ENCODE measurements at regions not wholly inside any gene's neighbourhood (a gene's known extent, or its start where the extent isn't known, plus 50 kb on each side); places are given as distances from the start of the nearest gene placed in this dataset.

- Mint-ChIP-seq H3K9me3 (peaks cover 0 to 14% (median 4%) of the 10 kb centered on the region in 7 donors), H3K4me1 (peaks cover 24% of the 10 kb centered on the region), H3K4me3 (peak overlapping the region in 1 of 2 donors; percentile 81), H3K27ac (no peak overlapping the region), H3K36me3 (no peaks in the 10 kb centered on the region), H3K27me3 (ENCODE audit: low read depth in 3 of 3) (peaks cover 54 to 63% (median 61%) of the 10 kb centered on the region in 3 donors)
- Histone ChIP-seq H3K27me3 (ENCODE audit: control insufficient read depth in 2 of 2, insufficient read depth in 2 of 2, low read length in 2 of 2) (peaks cover 37 to 45% of the 10 kb centered on the region in 2 donors), H3K27ac (ENCODE audit: low read depth in 1 of 2, low read length in 2 of 2) (no peak overlapping the region), H3K36me3 (replicated peaks in 1 of 2; ENCODE audit: control insufficient read depth in 1 of 2, insufficient read depth in 2 of 2, low read length in 2 of 2) (no peaks in the 10 kb centered on the region), H3K79me2 (ENCODE audit: insufficient read depth, low read length) (no peaks in the 10 kb centered on the region), H3K9me3 (replicated peaks in 1 of 2; ENCODE audit: control insufficient read depth in 1 of 2, insufficient read depth in 1 of 2, low read length in 2 of 2) (peaks cover 0 to 5% of the 10 kb centered on the region in 2 donors), H2AFZ (ENCODE audit: insufficient read depth, low read depth, low read length, poor library complexity, severe bottlenecking) (no peak overlapping the region), H3K4me2 (replicated peaks; ENCODE audit: extremely low read depth, low read length, poor library complexity, severe bottlenecking) (no peak overlapping the region), H3K4me1 (ENCODE audit: control insufficient read depth in 1 of 2, insufficient read depth in 2 of 2, low read length in 2 of 2) (peaks cover 16 to 29% of the 10 kb centered on the region in 2 donors), H3K9ac (ENCODE audit: insufficient read depth, low read length, poor library complexity, severe bottlenecking) (no peak overlapping the region), H4K20me1 (ENCODE audit: insufficient read depth, low read length) (no peaks in the 10 kb centered on the region), H3K4me3 (replicated peaks in 1 of 3; ENCODE audit: low read depth in 2 of 3, low read length in 3 of 3) (no peak overlapping the region)
- intact Hi-C loops (cut with micrococcal nuclease) = no loop called here
- no peak for DNase-seq
- 83% methylated on average over 3 of the region's 9 CpGs for WGBS (ENCODE audit: insufficient coverage)
- TF ChIP-seq, protein P1, sequence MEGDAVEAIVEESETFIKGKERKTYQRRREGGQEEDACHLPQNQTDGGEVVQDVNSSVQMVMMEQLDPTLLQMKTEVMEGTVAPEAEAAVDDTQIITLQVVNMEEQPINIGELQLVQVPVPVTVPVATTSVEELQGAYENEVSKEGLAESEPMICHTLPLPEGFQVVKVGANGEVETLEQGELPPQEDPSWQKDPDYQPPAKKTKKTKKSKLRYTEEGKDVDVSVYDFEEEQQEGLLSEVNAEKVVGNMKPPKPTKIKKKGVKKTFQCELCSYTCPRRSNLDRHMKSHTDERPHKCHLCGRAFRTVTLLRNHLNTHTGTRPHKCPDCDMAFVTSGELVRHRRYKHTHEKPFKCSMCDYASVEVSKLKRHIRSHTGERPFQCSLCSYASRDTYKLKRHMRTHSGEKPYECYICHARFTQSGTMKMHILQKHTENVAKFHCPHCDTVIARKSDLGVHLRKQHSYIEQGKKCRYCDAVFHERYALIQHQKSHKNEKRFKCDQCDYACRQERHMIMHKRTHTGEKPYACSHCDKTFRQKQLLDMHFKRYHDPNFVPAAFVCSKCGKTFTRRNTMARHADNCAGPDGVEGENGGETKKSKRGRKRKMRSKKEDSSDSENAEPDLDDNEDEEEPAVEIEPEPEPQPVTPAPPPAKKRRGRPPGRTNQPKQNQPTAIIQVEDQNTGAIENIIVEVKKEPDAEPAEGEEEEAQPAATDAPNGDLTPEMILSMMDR (IDR thresholded peaks at IDR 0.05) = no peak
These were observed 103.7 kb upstream of the SOD1 start for GRCh38 chr21:31555741-31556191.

- H3K9me3 ChIP-seq (replicated peaks in 1 of 2; ENCODE audit: control insufficient read depth in 1 of 2, insufficient read depth in 1 of 2, low read length in 2 of 2) = peaks cover 0 to 5% of the 10 kb centered on the region in 2 donors
- peaks cover 0 to 8% (median 1%) of the 10 kb centered on the region in 7 donors for H3K9me3 Mint-ChIP-seq
- no peak overlapping the region for H2AFZ ChIP-seq (ENCODE audit: insufficient read depth, low read depth, low read length, poor library complexity, severe bottlenecking)
- H3K36me3 ChIP-seq (replicated peaks in 1 of 2; ENCODE audit: control insufficient read depth in 1 of 2, insufficient read depth in 2 of 2, low read length in 2 of 2) = no peaks in the 10 kb centered on the region
- H3K4me3 Mint-ChIP-seq = no peak overlapping the region
- no peak overlapping the region for H3K9ac ChIP-seq (ENCODE audit: insufficient read depth, low read length, poor library complexity, severe bottlenecking)
- TF ChIP-seq, protein P1 (IDR thresholded peaks at IDR 0.05) = no peak
- H3K27ac Mint-ChIP-seq = peak overlapping the region in 1 of 7 donors; percentile 46
- H3K4me1 ChIP-seq (ENCODE audit: control insufficient read depth in 1 of 2, insufficient read depth in 2 of 2, low read length in 2 of 2) = peaks cover 11 to 23% of the 10 kb centered on the region in 2 donors
- H3K4me2 ChIP-seq (replicated peaks; ENCODE audit: extremely low read depth, low read length, poor library complexity, severe bottlenecking) = no peak overlapping the region
- no peaks in the 10 kb centered on the region for H3K36me3 Mint-ChIP-seq
- intact Hi-C loops (cut with micrococcal nuclease) = no loop called here
- no peak overlapping the region for H3K27ac ChIP-seq (ENCODE audit: low read depth in 1 of 2, low read length in 2 of 2)
- no peaks in the 10 kb centered on the region for H4K20me1 ChIP-seq (ENCODE audit: insufficient read depth, low read length)
- H3K27me3 ChIP-seq (ENCODE audit: control insufficient read depth in 2 of 2, insufficient read depth in 2 of 2, low read length in 2 of 2) = peaks cover 29 to 33% of the 10 kb centered on the region in 2 donors
- peaks cover 17% of the 10 kb centered on the region for H3K4me1 Mint-ChIP-seq
- no peaks in the 10 kb centered on the region for H3K79me2 ChIP-seq (ENCODE audit: insufficient read depth, low read length)
- no peak for DNase-seq
- H3K27me3 Mint-ChIP-seq (ENCODE audit: low read depth in 3 of 3) = peaks cover 44 to 51% (median 50%) of the 10 kb centered on the region in 3 donors
- WGBS (ENCODE audit: insufficient coverage) = 53% methylated on average over 3 of the region's 7 CpGs
- H3K4me3 ChIP-seq (replicated peaks in 1 of 3; ENCODE audit: low read depth in 2 of 3, low read length in 3 of 3) = no peak overlapping the region
These were observed 104.9 kb upstream of the SOD1 start for GRCh38 chr21:31554511-31555022.

Data from CD14-positive monocyte (primary cell).